GM13976 (cell line): ENCODE measurements at regions not wholly inside any gene's neighbourhood (a gene's known extent, or its start where the extent isn't known, plus 50 kb on each side); places are given as distances from the start of the nearest gene placed in this dataset.
"Not testable (repeated sequence)": the region's sequence is repeated elsewhere in the genome, so short reads cannot be mapped to it uniquely, and the experiment has no call there.

ENCODE experiments used
- DNase-seq: peaks from one replicate; pipeline ENCODE4 v3.0.0; 2012; ENCODE audit warnings: low spot score
- in situ Hi-C: fragments of 300-500 bp; cut with MboI; formaldehyde crosslinking; loops from one replicate; pipeline ENCODE4 v1.12.0; 2022; ENCODE audit warnings: low sequenced_read_pairs, mixed read lengths, inconsistent platforms; ENCODE audit not compliant: unreplicated experiment
- TF ChIP-seq, protein P1 (sequence below): IDR thresholded peaks from 2 replicates; pipeline ENCODE4 v1.5.1; 2012; ENCODE audit warnings: borderline replicate concordance, mild to moderate bottlenecking; ENCODE audit not compliant: insufficient read depth; ENCODE audit errors: extremely low read depth, missing control alignments, control extremely low read depth

DNA sequence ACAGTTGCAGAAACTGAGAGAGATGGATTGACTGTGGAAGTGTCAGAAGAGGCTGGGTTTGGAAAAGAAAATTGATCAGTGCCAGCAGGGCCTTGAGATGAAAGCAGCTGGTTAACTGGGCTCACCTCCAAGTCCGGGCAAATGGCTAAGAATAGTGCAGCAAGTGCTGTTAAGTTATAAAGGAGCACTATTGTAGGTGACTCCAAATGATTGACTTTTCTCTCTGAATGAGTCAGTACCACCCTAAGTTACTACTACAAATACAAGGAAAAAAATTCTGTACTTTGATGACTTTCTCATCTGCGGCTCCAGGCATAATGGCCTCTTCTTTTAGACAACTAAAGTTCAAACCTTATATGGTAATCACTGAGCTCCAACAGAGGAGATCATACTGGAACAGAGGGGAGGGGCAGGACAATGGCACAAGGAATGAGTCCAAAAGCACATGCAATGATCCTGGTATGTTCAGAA lies 733.4 kb upstream of the INTU start:
- in situ Hi-C loops: no loop called here
- TF ChIP-seq, protein P1, sequence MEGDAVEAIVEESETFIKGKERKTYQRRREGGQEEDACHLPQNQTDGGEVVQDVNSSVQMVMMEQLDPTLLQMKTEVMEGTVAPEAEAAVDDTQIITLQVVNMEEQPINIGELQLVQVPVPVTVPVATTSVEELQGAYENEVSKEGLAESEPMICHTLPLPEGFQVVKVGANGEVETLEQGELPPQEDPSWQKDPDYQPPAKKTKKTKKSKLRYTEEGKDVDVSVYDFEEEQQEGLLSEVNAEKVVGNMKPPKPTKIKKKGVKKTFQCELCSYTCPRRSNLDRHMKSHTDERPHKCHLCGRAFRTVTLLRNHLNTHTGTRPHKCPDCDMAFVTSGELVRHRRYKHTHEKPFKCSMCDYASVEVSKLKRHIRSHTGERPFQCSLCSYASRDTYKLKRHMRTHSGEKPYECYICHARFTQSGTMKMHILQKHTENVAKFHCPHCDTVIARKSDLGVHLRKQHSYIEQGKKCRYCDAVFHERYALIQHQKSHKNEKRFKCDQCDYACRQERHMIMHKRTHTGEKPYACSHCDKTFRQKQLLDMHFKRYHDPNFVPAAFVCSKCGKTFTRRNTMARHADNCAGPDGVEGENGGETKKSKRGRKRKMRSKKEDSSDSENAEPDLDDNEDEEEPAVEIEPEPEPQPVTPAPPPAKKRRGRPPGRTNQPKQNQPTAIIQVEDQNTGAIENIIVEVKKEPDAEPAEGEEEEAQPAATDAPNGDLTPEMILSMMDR: no peak
- DNase-seq: no peak

GRCh38 chr4:126906466-126906865 lies 726.3 kb upstream of the INTU start:
- DNase-seq: no peak
- in situ Hi-C loops: no loop called here
- TF ChIP-seq, protein P1: no peak

GRCh38 chr4:126907389-126907788 lies 725.4 kb upstream of the INTU start:
- in situ Hi-C loops: no loop called here
- TF ChIP-seq, protein P1: no peak
- DNase-seq: no peak

DNA sequence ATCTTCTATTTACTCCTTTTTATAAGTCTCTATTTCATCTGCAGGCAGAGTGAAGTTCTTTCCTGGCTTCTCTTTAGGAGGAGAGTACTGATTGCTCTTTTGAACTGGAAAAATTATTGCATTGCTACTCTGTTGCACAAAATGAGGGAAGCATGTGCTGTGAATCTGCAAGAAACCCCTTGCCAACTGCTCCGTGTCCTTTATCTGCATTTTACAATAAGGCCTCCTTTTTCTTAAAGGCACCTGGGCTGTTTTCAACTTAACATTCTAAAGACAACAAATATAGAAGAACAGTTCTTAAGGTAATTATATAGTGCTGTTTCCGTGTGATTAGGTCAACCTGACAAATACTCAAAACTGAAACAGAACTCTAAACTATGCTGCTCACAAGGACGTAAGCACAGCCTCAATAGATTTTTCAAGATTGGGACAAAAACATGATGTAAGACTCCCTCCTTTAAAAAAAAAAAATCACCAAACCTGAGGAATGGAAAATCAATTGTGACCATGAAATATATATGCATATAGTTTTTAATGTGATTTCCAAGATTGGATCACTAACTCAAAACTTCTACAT lies 716.6 kb upstream of the INTU start:
- in situ Hi-C loops: no loop called here
- DNase-seq: no peak
- TF ChIP-seq, protein P1: no peak

GRCh38 chr4:126916626-126917140 lies 716.1 kb upstream of the INTU start:
- in situ Hi-C loops: no loop called here
- DNase-seq: no peak
- TF ChIP-seq, protein P1: no peak

GRCh38 chr4:126922328-126922938 lies 710.3 kb upstream of the INTU start:
- not testable (repeated sequence) for DNase-seq

DNA sequence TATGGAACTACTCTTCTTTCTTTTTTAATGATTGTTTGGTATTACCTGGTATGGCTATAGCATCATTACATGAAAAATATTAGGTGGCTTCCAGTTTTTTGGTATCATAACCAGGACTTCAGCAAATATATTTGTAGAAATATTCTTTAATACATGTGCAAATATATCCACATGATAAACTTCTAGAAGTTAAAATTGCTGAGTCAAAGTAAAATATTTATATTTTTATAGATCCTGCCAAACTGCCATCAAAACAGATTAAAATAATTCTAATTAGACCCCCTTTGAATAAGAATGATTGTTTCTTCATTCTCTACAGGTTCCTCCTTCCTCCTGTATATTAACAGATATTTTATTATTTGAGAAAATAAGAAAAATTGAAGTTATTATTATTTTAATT lies 708.5 kb upstream of the INTU start:
- DNase-seq: no peak
- TF ChIP-seq, protein P1: no peak
- in situ Hi-C loops: no loop called here

More at GRCh38 chr4:126922328-126922938, 710.3 kb upstream of the INTU start:
- in situ Hi-C loops: not testable (repeated sequence)

- DNase-seq, in situ Hi-C loops: not testable (repeated sequence)
These were observed 702.7 kb upstream of the INTU start for GRCh38 chr4:126930059-126930458.
